SU-DHL-6 (cell line): ENCODE measurements at regions not wholly inside any gene's neighbourhood (a gene's known extent, or its start where the extent isn't known, plus 50 kb on each side); places are given as distances from the start of the nearest gene placed in this dataset.

Experiments
- EZH2phosphoT487 ChIP-seq: fragments of 200-600 bp; sonication (generic), shearing (Covaris generic); conservative IDR thresholded peaks from 2 replicates; pipeline ENCODE4 v1.6.1; 2018; ENCODE audit warnings: mild to moderate bottlenecking, antibody characterized with exemption, low read length, moderate library complexity, mixed read lengths
- TF ChIP-seq, protein P1 (sequence below): fragments of 200-600 bp; sonication (generic); IDR thresholded peaks from one replicate; pipeline ENCODE4 v1.5.1; 2017; ENCODE audit warnings: antibody characterized with exemption, mild to moderate bottlenecking, low read length, moderate library complexity; ENCODE audit not compliant: insufficient read depth, poor library complexity, severe bottlenecking

DNA sequence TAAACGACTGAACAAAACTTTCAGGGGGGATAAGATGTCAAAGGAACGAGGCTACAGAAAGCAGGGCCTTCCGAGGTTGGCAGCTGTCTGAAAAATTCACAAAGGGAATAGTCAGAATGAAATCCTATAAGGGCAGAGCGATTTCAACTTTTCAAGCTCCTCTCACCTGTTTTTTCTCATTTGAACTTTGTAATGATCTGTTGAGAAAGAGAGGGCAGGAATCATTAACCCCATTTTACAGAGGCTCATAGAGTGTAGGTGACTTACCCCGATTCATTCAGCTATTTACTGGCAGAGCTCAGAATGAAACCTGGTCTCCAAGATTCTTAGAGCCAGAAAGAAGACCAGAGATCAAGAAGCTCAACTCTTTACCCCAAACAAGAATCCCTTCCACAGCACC, 266.1 kb upstream of the ARID1B start:
- TF ChIP-seq, protein P1, sequence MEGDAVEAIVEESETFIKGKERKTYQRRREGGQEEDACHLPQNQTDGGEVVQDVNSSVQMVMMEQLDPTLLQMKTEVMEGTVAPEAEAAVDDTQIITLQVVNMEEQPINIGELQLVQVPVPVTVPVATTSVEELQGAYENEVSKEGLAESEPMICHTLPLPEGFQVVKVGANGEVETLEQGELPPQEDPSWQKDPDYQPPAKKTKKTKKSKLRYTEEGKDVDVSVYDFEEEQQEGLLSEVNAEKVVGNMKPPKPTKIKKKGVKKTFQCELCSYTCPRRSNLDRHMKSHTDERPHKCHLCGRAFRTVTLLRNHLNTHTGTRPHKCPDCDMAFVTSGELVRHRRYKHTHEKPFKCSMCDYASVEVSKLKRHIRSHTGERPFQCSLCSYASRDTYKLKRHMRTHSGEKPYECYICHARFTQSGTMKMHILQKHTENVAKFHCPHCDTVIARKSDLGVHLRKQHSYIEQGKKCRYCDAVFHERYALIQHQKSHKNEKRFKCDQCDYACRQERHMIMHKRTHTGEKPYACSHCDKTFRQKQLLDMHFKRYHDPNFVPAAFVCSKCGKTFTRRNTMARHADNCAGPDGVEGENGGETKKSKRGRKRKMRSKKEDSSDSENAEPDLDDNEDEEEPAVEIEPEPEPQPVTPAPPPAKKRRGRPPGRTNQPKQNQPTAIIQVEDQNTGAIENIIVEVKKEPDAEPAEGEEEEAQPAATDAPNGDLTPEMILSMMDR: no peak
- TF ChIP-seq EZH2phosphoT487: no peak
